Stomach (tissue), 4 donors: ENCODE measurements at regions not wholly inside any gene's neighbourhood (a gene's known extent, or its start where the extent isn't known, plus 50 kb on each side); places are given as distances from the start of the nearest gene placed in this dataset.

Experiments
- CTCF ChIP-seq, 7 experiments: fragments of 450-650 bp in 4 of 7; fragments of 200-600 bp in 3 of 7; sonication (generic) in 3 of 7; IDR thresholded peaks; one replicate each; pipeline ENCODE4 v1.5.1; 2016 to 2019; ENCODE audit warnings: antibody characterized with exemption in 7 of 7, control low read depth in 2 of 7, mild to moderate bottlenecking in 1 of 7
- EP300 ChIP-seq: sonication (generic); formaldehyde crosslinking; IDR thresholded peaks from one replicate; pipeline ENCODE4 v1.6.1; 2017; ENCODE audit warnings: antibody characterized with exemption
- POLR2AphosphoS5 ChIP-seq, 3 donors: sonication (generic); formaldehyde crosslinking; IDR thresholded peaks; one replicate each; pipeline ENCODE4 v1.6.1; 2016; ENCODE audit warnings: antibody characterized with exemption in 3 of 3

DNA sequence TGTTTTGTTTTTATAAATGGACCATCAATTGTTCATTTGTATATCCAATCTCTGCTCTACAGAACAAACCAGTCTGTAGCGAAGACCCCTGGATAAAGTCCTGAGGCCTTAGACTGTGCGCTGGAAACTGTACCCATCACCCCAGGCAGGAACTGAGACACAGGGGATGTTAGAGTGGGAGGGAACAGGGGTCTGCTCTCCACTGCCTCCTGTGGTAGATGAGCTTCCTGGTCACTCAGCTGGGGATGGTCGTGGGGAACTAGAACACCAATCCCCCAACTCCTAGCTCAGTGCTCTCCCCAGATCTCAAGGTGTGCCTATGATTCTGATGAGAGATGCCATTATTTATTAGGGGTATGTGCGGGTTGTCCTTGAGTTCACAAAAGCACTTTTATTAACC lies 340.2 kb upstream of the IGF1R start:
- TF ChIP-seq EP300 = no peak
- no peak for TF ChIP-seq CTCF (IDR thresholded peaks at IDR 0.05)
- no peak for TF ChIP-seq POLR2AphosphoS5 (IDR thresholded peaks at IDR 0.05)
